K562 (cell line): ENCODE measurements at regions not wholly inside any gene's neighbourhood (a gene's known extent, or its start where the extent isn't known, plus 50 kb on each side); places are given as distances from the start of the nearest gene placed in this dataset.

Experiments
- RAD51 ChIP-seq: fragments of 450-650 bp; IDR thresholded peaks from 2 replicates; pipeline ENCODE4 v1.7.1; 2016; ENCODE audit warnings: low read depth, mild to moderate bottlenecking, borderline replicate concordance
- ZBTB12 ChIP-seq: fragments of 250-450 bp; sonication (Bioruptor Pico); IDR thresholded peaks from 2 replicates; pipeline ENCODE4 v1.4.0; 2020
- TF ChIP-seq, protein P1 (sequence below), 2 experiments: IDR thresholded peaks; 2 replicates each; pipeline ENCODE4 v1.6.1; 2012; ENCODE audit warnings: improper control_type of control experiment in 2 of 2, low read depth in 2 of 2, low read length in 2 of 2, borderline replicate concordance in 1 of 2

GRCh38 chr4:61004651-61005170 is 195.4 kb upstream of the ADGRL3 start:
- TF ChIP-seq ZBTB12 (no peak), RAD51 (no peak)
- TF ChIP-seq, protein P1, sequence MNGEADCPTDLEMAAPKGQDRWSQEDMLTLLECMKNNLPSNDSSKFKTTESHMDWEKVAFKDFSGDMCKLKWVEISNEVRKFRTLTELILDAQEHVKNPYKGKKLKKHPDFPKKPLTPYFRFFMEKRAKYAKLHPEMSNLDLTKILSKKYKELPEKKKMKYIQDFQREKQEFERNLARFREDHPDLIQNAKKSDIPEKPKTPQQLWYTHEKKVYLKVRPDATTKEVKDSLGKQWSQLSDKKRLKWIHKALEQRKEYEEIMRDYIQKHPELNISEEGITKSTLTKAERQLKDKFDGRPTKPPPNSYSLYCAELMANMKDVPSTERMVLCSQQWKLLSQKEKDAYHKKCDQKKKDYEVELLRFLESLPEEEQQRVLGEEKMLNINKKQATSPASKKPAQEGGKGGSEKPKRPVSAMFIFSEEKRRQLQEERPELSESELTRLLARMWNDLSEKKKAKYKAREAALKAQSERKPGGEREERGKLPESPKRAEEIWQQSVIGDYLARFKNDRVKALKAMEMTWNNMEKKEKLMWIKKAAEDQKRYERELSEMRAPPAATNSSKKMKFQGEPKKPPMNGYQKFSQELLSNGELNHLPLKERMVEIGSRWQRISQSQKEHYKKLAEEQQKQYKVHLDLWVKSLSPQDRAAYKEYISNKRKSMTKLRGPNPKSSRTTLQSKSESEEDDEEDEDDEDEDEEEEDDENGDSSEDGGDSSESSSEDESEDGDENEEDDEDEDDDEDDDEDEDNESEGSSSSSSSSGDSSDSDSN (IDR thresholded peaks at IDR 0.05; ENCODE audit: borderline replicate concordance in 1 of 2, low read depth in 2 of 2, low read length in 2 of 2): no peak
